ENCODE measurements at regions not wholly inside any gene's neighbourhood (a gene's known extent, or its start where the extent isn't known, plus 50 kb on each side); places are given as distances from the start of the nearest gene placed in this dataset.

- TF ChIP-seq EP300 (IDR thresholded peaks at IDR 0.05; ENCODE audit: borderline replicate concordance in 1 of 2, low read depth in 1 of 2, low read length in 1 of 2) (no peak), CTCF (IDR thresholded peaks at IDR 0.05) (no peak), RFX5 (IDR thresholded peaks at IDR 0.05; ENCODE audit: low read length) (no peak), MAX (IDR thresholded peaks at IDR 0.05; ENCODE audit: low read depth) (no peak)
These were observed 820.7 kb upstream of the FBXO33 start for GRCh38 chr14:40252817-40253447.
